IMR-90 (cell line): ENCODE measurements at regions not wholly inside any gene's neighbourhood (a gene's known extent, or its start where the extent isn't known, plus 50 kb on each side); places are given as distances from the start of the nearest gene placed in this dataset.

Source experiments
- ATAC-seq: fragments of 200-7000 bp; cut with Tn5 transposase; 2 replicates; pipeline ENCODE4 v1.9.1; 2020; ENCODE audit warnings: low read depth, mild to moderate bottlenecking, moderate library complexity
- BruUV-seq: library from RNA; stranded (reverse); fragments of 400-500 nt; replicated peaks from 2 replicates; lab custom pipeline; 2021; lab: Mats Ljungman, UMichigan
- CTCF ChIA-PET: fragments of 300-600 bp; formaldehyde crosslinking; extraction: SDS; loops from one replicate; lab custom pipeline; 2021; ENCODE audit warnings: antibody characterized with exemption; lab: Yijun Ruan, JAX
- POLR2A ChIA-PET: fragments of 300-600 bp; sonication (Branson Sonifier 250); formaldehyde crosslinking; loops from one replicate; lab custom pipeline; 2022; ENCODE audit warnings: antibody characterized with exemption; ENCODE audit not compliant: unreplicated experiment; lab: Charles Lee
- DNase-seq: peaks from one replicate; pipeline ENCODE4 v3.0.0; 2013
- H2AFZ ChIP-seq: replicated peaks from 2 replicates; pipeline ENCODE3; 2013; ENCODE audit warnings: low read length, mild to moderate bottlenecking; ENCODE audit not compliant: poor library complexity
- H2AK5ac ChIP-seq: 2 replicates; pipeline ENCODE4 v1.6.1; 2013; ENCODE audit warnings: low read depth, low read length, inconsistent platforms
- H2AK9ac ChIP-seq: replicated peaks from 2 replicates; pipeline ENCODE3; 2013; ENCODE audit warnings: mild to moderate bottlenecking, low read depth, low read length, moderate library complexity; ENCODE audit not compliant: poor library complexity
- H2BK120ac ChIP-seq: 2 replicates; pipeline ENCODE4 v1.6.1; 2013; ENCODE audit warnings: low read depth, low read length, inconsistent platforms
- H2BK15ac ChIP-seq: 3 replicates; pipeline ENCODE4 v1.6.1; 2013; ENCODE audit warnings: low read depth, low read length, inconsistent platforms
- H2BK20ac ChIP-seq: 2 replicates; pipeline ENCODE4 v1.6.1; 2013; ENCODE audit warnings: low read depth, mild to moderate bottlenecking, inconsistent platforms, low read length, moderate library complexity
- H2BK5ac ChIP-seq: 2 replicates; pipeline ENCODE4 v1.6.1; 2013; ENCODE audit warnings: mild to moderate bottlenecking, low read depth, low read length, inconsistent platforms; ENCODE audit not compliant: poor library complexity, severe bottlenecking
- H3K14ac ChIP-seq: replicated peaks from 2 replicates; pipeline ENCODE4 v1.6.1; 2013; ENCODE audit warnings: low read depth, low read length, inconsistent platforms
- H3K18ac ChIP-seq: 2 replicates; pipeline ENCODE4 v1.6.1; 2013; ENCODE audit warnings: low read depth, low read length, control low read depth
- H3K23ac ChIP-seq: 2 replicates; pipeline ENCODE4 v1.6.1; 2013; ENCODE audit warnings: low read depth, low read length, inconsistent platforms
- H3K27ac ChIP-seq: 2 replicates; pipeline ENCODE4 v1.5.1; 2013; ENCODE audit warnings: mild to moderate bottlenecking, control low read depth, low read length; ENCODE audit not compliant: insufficient read depth
- H3K27me3 ChIP-seq: 2 replicates; pipeline ENCODE4 v1.6.1; 2013; ENCODE audit warnings: low read length; ENCODE audit not compliant: control insufficient read depth, insufficient read depth
- H3K36me3 ChIP-seq: 2 replicates; pipeline ENCODE4 v1.6.1; 2013; ENCODE audit warnings: low read length, mixed read lengths; ENCODE audit not compliant: control insufficient read depth, insufficient read depth
- H3K4ac ChIP-seq: 2 replicates; pipeline ENCODE4 v1.6.1; 2013; ENCODE audit warnings: low read depth, low read length, inconsistent platforms
- H3K4me1 ChIP-seq: 2 replicates; pipeline ENCODE4 v1.6.1; 2013; ENCODE audit warnings: low read length, mixed read lengths; ENCODE audit not compliant: control insufficient read depth, insufficient read depth
- H3K4me2 ChIP-seq: 2 replicates; pipeline ENCODE4 v1.6.1; 2013; ENCODE audit warnings: low read depth, mild to moderate bottlenecking, control low read depth, low read length, moderate library complexity
- H3K4me3 ChIP-seq: 2 replicates; pipeline ENCODE4 v1.5.1; 2013; ENCODE audit warnings: low read depth, mild to moderate bottlenecking, control low read depth, low read length, moderate library complexity; ENCODE audit not compliant: insufficient read depth
- H3K56ac ChIP-seq: 2 replicates; pipeline ENCODE4 v1.6.1; 2013; ENCODE audit warnings: low read length, inconsistent platforms; ENCODE audit not compliant: insufficient read depth; ENCODE audit errors: extremely low read depth
- H3K79me1 ChIP-seq, 2 experiments: 2 replicates each; pipeline ENCODE4 v1.6.1; 2013; ENCODE audit warnings: low read length in 2 of 2, inconsistent platforms in 1 of 2, low read depth in 1 of 2
- H3K9ac ChIP-seq: 2 replicates; pipeline ENCODE4 v1.6.1; 2013; ENCODE audit warnings: low read depth, low read length, control low read depth
- H3K9me1 ChIP-seq: 2 replicates; pipeline ENCODE4 v1.6.1; 2013; ENCODE audit warnings: low read length, inconsistent platforms; ENCODE audit not compliant: insufficient read depth
- H3K9me3 ChIP-seq: 2 replicates; pipeline ENCODE4 v1.6.1; 2013; ENCODE audit warnings: low read length; ENCODE audit not compliant: control insufficient read depth, insufficient read depth
- H4K20me1 ChIP-seq: 2 replicates; pipeline ENCODE4 v1.6.1; 2013; ENCODE audit warnings: low read length, inconsistent platforms; ENCODE audit not compliant: insufficient read depth
- H4K5ac ChIP-seq: 2 replicates; pipeline ENCODE4 v1.6.1; 2013; ENCODE audit warnings: mild to moderate bottlenecking, low read depth, low read length, control low read depth
- H4K8ac ChIP-seq, 2 experiments: 2 replicates each; pipeline ENCODE4 v1.6.1; 2013; ENCODE audit warnings: low read depth in 2 of 2, low read length in 2 of 2, control low read depth in 1 of 2, inconsistent platforms in 1 of 2
- H4K91ac ChIP-seq: 2 replicates; pipeline ENCODE4 v1.6.1; 2013; ENCODE audit warnings: low read depth, low read length, inconsistent platforms; ENCODE audit not compliant: insufficient read depth
- CTCF ChIP-seq: conservative IDR thresholded peaks from 2 replicates; pipeline ENCODE4 v1.5.1; 2012; ENCODE audit warnings: mild to moderate bottlenecking, low read depth, low read length, improper control_type of control experiment
- MAFK ChIP-seq: IDR thresholded peaks from 2 replicates; pipeline ENCODE4 v1.6.1; 2012; ENCODE audit warnings: low read depth, low read length, improper control_type of control experiment
- USF2 ChIP-seq: fragments of 150-350 bp; IDR thresholded peaks from 2 replicates; pipeline ENCODE4 v1.6.1; 2017; ENCODE audit warnings: mild to moderate bottlenecking, antibody characterized with exemption, low read length, low read depth
- WGBS, 2 experiments: methylation state at CpG; one replicate each; pipeline versions ENCODE4 v1.1.5 to v1.1.7; 2013; ENCODE audit warnings: missing lambda C conversion rate in 2 of 2; ENCODE audit not compliant: insufficient read length in 1 of 2; ENCODE audit errors: extremely low coverage in 2 of 2; 5-methylcytosine and 5-hydroxymethylcytosine counted together
- dilution Hi-C: fragments of 300-500 bp; cut with HindIII; formaldehyde crosslinking; loops from one replicate; pipeline ENCODE4 v1.14.3; 2018; ENCODE audit warnings: low sequenced_read_pairs; ENCODE audit not compliant: unreplicated experiment
- in situ Hi-C: fragments of 300-500 bp; cut with MboI; formaldehyde crosslinking; loops from 3 replicates; pipeline ENCODE4 v1.14.3; 2019; ENCODE audit warnings: low sequenced_read_pairs, inconsistent platforms, mixed read lengths
- intact Hi-C: fragments of 100-400 bp; cut with micrococcal nuclease; formaldehyde crosslinking; loops from 2 replicates; pipeline ENCODE4 v1.10.0; 2022

- TF ChIP-seq MAFK: peak; percentile 67
- no peak for TF ChIP-seq USF2
- no peak for TF ChIP-seq CTCF
- Histone ChIP-seq H3K4me2 (no peak overlapping the region), H4K91ac (no peak overlapping the region), H3K4ac (no peak overlapping the region), H3K79me1 (no peaks in the 10 kb centered on the region), H3K9me3 (peaks cover 3% of the 10 kb centered on the region; the same call in 1 of the 2 replicates), H2AK9ac (no peak overlapping the region), H2BK5ac (no peak overlapping the region), H3K36me3 (no peaks in the 10 kb centered on the region), H4K8ac (no peak overlapping the region), H3K27ac (no peak overlapping the region), H3K9ac (no peak overlapping the region), H3K4me3 (no peak overlapping the region), H4K5ac (no peak overlapping the region), H4K20me1 (no peaks in the 10 kb centered on the region), H3K56ac (no peak overlapping the region), H3K14ac (no peak overlapping the region), H2BK15ac (no peak overlapping the region), H2BK120ac (no peak overlapping the region), H3K9me1 (no peaks in the 10 kb centered on the region), H3K18ac (no peak overlapping the region), H3K27me3 (no peaks in the 10 kb centered on the region), H3K23ac (no peak overlapping the region), H2AFZ (no peak overlapping the region), H3K4me1 (no peaks in the 10 kb centered on the region), H2BK20ac (no peak overlapping the region), H2AK5ac (no peak overlapping the region)
- intact Hi-C loops: no loop called here
- POLR2A ChIA-PET: no interaction called here
- no CpG with 5 or more reads among the region's 2 CpGs for WGBS, 2 experiments
- CTCF ChIA-PET: interaction anchor here (0.7 kb wide), 1 partner anchor 66 kb away, joined by 3 read pairs; no protein-coding TSS in a partner anchor
- dilution Hi-C loops: no loop called here
- in situ Hi-C loops: no loop called here
- BruUV-seq: no TSS peak
- ATAC-seq (no peak), DNase-seq (no peak)
These were observed 154.9 kb upstream of the SOX11 start for GRCh38 chr2:5537180-5537688.
